ENCODE measurements at regions not wholly inside any gene's neighbourhood (a gene's known extent, or its start where the extent isn't known, plus 50 kb on each side); places are given as distances from the start of the nearest gene placed in this dataset.
"Not testable (repeated sequence)": the region's sequence is repeated elsewhere in the genome, so short reads cannot be mapped to it uniquely, and the experiment has no call there.

- no peaks in the 10 kb centered on the region for H3K4me1 ChIP-seq (ENCODE audit: low read depth, poor library complexity, severe bottlenecking)
- H3K4me2 ChIP-seq = no peak overlapping the region
- no peak overlapping the region for H3K27ac ChIP-seq
- no peak overlapping the region for H3K9ac ChIP-seq
- no peak for TF ChIP-seq CTCF (conservative IDR thresholded peaks at IDR 0.05; ENCODE audit: low read depth, low read length)
- H3K36me3 ChIP-seq (ENCODE audit: insufficient read depth) = no peaks in the 10 kb centered on the region
- no peaks in the 10 kb centered on the region for H3K27me3 ChIP-seq (ENCODE audit: insufficient read depth, low read depth)
- no peaks in the 10 kb centered on the region for H3K79me2 ChIP-seq (ENCODE audit: insufficient read depth, low read depth)
- H4K20me1 ChIP-seq (ENCODE audit: insufficient read depth) = no peaks in the 10 kb centered on the region
- H3K4me3 ChIP-seq (IDR thresholded peaks at IDR 0.05; ENCODE audit: insufficient read depth, low read depth, low read length) = no peak overlapping the region
- no peak overlapping the region for H2AFZ ChIP-seq (ENCODE audit: low read depth)
These were observed 615.4 kb downstream of the SLC16A7 start for GRCh38 chr12:60211244-60211643.

- Histone ChIP-seq H4K20me1 (ENCODE audit: insufficient read depth) (no peaks in the 10 kb centered on the region), H3K27me3 (ENCODE audit: insufficient read depth, low read depth) (no peaks in the 10 kb centered on the region), H3K4me3 (IDR thresholded peaks at IDR 0.05; ENCODE audit: insufficient read depth, low read depth, low read length) (no peak overlapping the region), H3K79me2 (ENCODE audit: insufficient read depth, low read depth) (no peaks in the 10 kb centered on the region), H3K4me2 (no peak overlapping the region), H2AFZ (ENCODE audit: low read depth) (no peak overlapping the region), H3K4me1 (ENCODE audit: low read depth, poor library complexity, severe bottlenecking) (no peaks in the 10 kb centered on the region), H3K27ac (no peak overlapping the region), H3K36me3 (ENCODE audit: insufficient read depth) (no peaks in the 10 kb centered on the region), H3K9ac (no peak overlapping the region)
- TF ChIP-seq CTCF (conservative IDR thresholded peaks at IDR 0.05; ENCODE audit: low read depth, low read length) = no peak
These were observed 616.6 kb downstream of the SLC16A7 start for GRCh38 chr12:60212159-60213000.

GRCh38 chr12:60213272-60213671 lies 617.4 kb downstream of the SLC16A7 start:
- H3K4me1 ChIP-seq (ENCODE audit: low read depth, poor library complexity, severe bottlenecking); H3K79me2 ChIP-seq (ENCODE audit: insufficient read depth, low read depth); H2AFZ ChIP-seq (ENCODE audit: low read depth); H3K9ac ChIP-seq; H4K20me1 ChIP-seq (ENCODE audit: insufficient read depth); H3K36me3 ChIP-seq (ENCODE audit: insufficient read depth); H3K4me2 ChIP-seq; H3K27me3 ChIP-seq (ENCODE audit: insufficient read depth, low read depth); H3K27ac ChIP-seq; H3K4me3 ChIP-seq (IDR thresholded peaks at IDR 0.05; ENCODE audit: insufficient read depth, low read depth, low read length): not testable (repeated sequence)

- Histone ChIP-seq H3K79me2 (ENCODE audit: insufficient read depth, low read depth) (no peaks in the 10 kb centered on the region), H3K4me2 (no peak overlapping the region), H3K4me1 (ENCODE audit: low read depth, poor library complexity, severe bottlenecking) (no peaks in the 10 kb centered on the region), H3K36me3 (ENCODE audit: insufficient read depth) (no peaks in the 10 kb centered on the region), H4K20me1 (ENCODE audit: insufficient read depth) (no peaks in the 10 kb centered on the region), H3K27me3 (ENCODE audit: insufficient read depth, low read depth) (no peaks in the 10 kb centered on the region), H2AFZ (ENCODE audit: low read depth) (no peak overlapping the region), H3K4me3 (IDR thresholded peaks at IDR 0.05; ENCODE audit: insufficient read depth, low read depth, low read length) (no peak overlapping the region), H3K9ac (no peak overlapping the region), H3K27ac (no peak overlapping the region)
- no peak for TF ChIP-seq CTCF (conservative IDR thresholded peaks at IDR 0.05; ENCODE audit: low read depth, low read length)
These were observed 620.4 kb downstream of the SLC16A7 start for GRCh38 chr12:60216226-60216625.

GRCh38 chr12:60223242-60223641 lies 627.4 kb downstream of the SLC16A7 start:
- H3K4me2 ChIP-seq = no peak overlapping the region
- no peaks in the 10 kb centered on the region for H3K4me1 ChIP-seq (ENCODE audit: low read depth, poor library complexity, severe bottlenecking)
- no peaks in the 10 kb centered on the region for H3K36me3 ChIP-seq (ENCODE audit: insufficient read depth)
- no peak overlapping the region for H3K9ac ChIP-seq
- no peaks in the 10 kb centered on the region for H4K20me1 ChIP-seq (ENCODE audit: insufficient read depth)
- no peak overlapping the region for H3K4me3 ChIP-seq (IDR thresholded peaks at IDR 0.05; ENCODE audit: insufficient read depth, low read depth, low read length)
- H3K27me3 ChIP-seq (ENCODE audit: insufficient read depth, low read depth) = no peaks in the 10 kb centered on the region
- no peak overlapping the region for H3K27ac ChIP-seq
- TF ChIP-seq CTCF (conservative IDR thresholded peaks at IDR 0.05; ENCODE audit: low read depth, low read length) = no peak
- H3K79me2 ChIP-seq (ENCODE audit: insufficient read depth, low read depth) = no peaks in the 10 kb centered on the region
- no peak overlapping the region for H2AFZ ChIP-seq (ENCODE audit: low read depth)
